ENCODE measurements at regions not wholly inside any gene's neighbourhood (a gene's known extent, or its start where the extent isn't known, plus 50 kb on each side); places are given as distances from the start of the nearest gene placed in this dataset.

GRCh38 chr17:14902297-14902696 is 362.8 kb downstream of the PMP22 start:
- TF ChIP-seq EZH2 (optimal IDR thresholded peaks at IDR 0.05; ENCODE audit: low read depth, low read length): no peak
- no peak for TF ChIP-seq CTCF (IDR thresholded peaks at IDR 0.05; ENCODE audit: low read length)
- TF ChIP-seq EZH2phosphoT487 (IDR thresholded peaks at IDR 0.05; ENCODE audit: low read length): no peak
